Breast epithelium (tissue), 3 donors: ENCODE measurements at regions not wholly inside any gene's neighbourhood (a gene's known extent, or its start where the extent isn't known, plus 50 kb on each side); places are given as distances from the start of the nearest gene placed in this dataset.

Experiments used
- CTCF ChIP-seq, 3 donors: fragments of 450-650 bp; IDR thresholded peaks; one replicate each; pipeline ENCODE4 v1.5.1; 2016 to 2017; ENCODE audit warnings: antibody characterized with exemption in 3 of 3, mild to moderate bottlenecking in 3 of 3, moderate library complexity in 3 of 3
- POLR2A ChIP-seq: fragments of 450-650 bp; IDR thresholded peaks from one replicate; pipeline ENCODE4 v1.6.1; 2016; ENCODE audit warnings: antibody characterized with exemption, mild to moderate bottlenecking, moderate library complexity
- POLR2AphosphoS5 ChIP-seq, 3 donors: sonication (generic); formaldehyde crosslinking; IDR thresholded peaks; one replicate each; pipeline ENCODE4 v1.6.1; 2017; ENCODE audit warnings: antibody characterized with exemption in 3 of 3

- TF ChIP-seq POLR2A (no peak), CTCF (IDR thresholded peaks at IDR 0.05) (no peak), POLR2AphosphoS5 (IDR thresholded peaks at IDR 0.05) (no peak)
These were observed 216.2 kb upstream of the THBS1 start for GRCh38 chr15:39364721-39365120.
